Stimulated activated CD8-positive, alpha-beta memory T cell treated with anti-CD3 and anti-CD28 coated beads, Interleukin-15, amount 100 ng/mL, for 48 hours (primary cell): ENCODE measurements at regions not wholly inside any gene's neighbourhood (a gene's known extent, or its start where the extent isn't known, plus 50 kb on each side); places are given as distances from the start of the nearest gene placed in this dataset.

Experiments used
- DNase-seq, 2 donors: peaks; one replicate each; pipeline ENCODE4 v3.0.0-alpha.2; 2020; ENCODE audit warnings: low read depth in 2 of 2

- DNase-seq: no peak
Observed at GRCh38 chr4:14835708-14836425, 166.4 kb upstream of the CPEB2 start.

GRCh38 chr4:14837860-14838259, 164.4 kb upstream of the CPEB2 start:
- DNase-seq: no peak

GRCh38 chr4:14841801-14842768, 160.2 kb upstream of the CPEB2 start:
- no peak for DNase-seq

- DNase-seq: no peak
Observed at GRCh38 chr4:14842964-14843630, 159.2 kb upstream of the CPEB2 start.

GRCh38 chr4:14844061-14844460, 158.2 kb upstream of the CPEB2 start:
- DNase-seq: no peak

- DNase-seq: no peak
Observed at GRCh38 chr4:14848229-14848628, 154.1 kb upstream of the CPEB2 start.

- no peak for DNase-seq
Observed at GRCh38 chr4:14850455-14851097, 151.7 kb upstream of the CPEB2 start.

- DNase-seq: no peak
Observed at GRCh38 chr4:14853176-14853943, 148.9 kb upstream of the CPEB2 start.

- DNase-seq: no peak
Observed at GRCh38 chr4:14855719-14856061, 146.6 kb upstream of the CPEB2 start.

GRCh38 chr4:14856062-14856933, 146.0 kb upstream of the CPEB2 start:
- DNase-seq: peak; percentile 62 to 68

- no peak for DNase-seq
Observed at GRCh38 chr4:14856934-14857235, 145.4 kb upstream of the CPEB2 start.

- DNase-seq: no peak
Observed at GRCh38 chr4:14857475-14857874, 144.8 kb upstream of the CPEB2 start.

GRCh38 chr4:14857981-14858380, 144.3 kb upstream of the CPEB2 start:
- DNase-seq: no peak

GRCh38 chr4:14862891-14863290, 139.4 kb upstream of the CPEB2 start:
- DNase-seq: no peak

- DNase-seq: no peak
Observed at GRCh38 chr4:14863418-14864364, 138.6 kb upstream of the CPEB2 start.

GRCh38 chr4:14864365-14865030, 137.8 kb upstream of the CPEB2 start:
- no peak for DNase-seq

GRCh38 chr4:14865031-14865366, 137.3 kb upstream of the CPEB2 start:
- DNase-seq: no peak

- no peak for DNase-seq
Observed at GRCh38 chr4:14865804-14866203, 136.5 kb upstream of the CPEB2 start.

GRCh38 chr4:14867847-14868246, 134.4 kb upstream of the CPEB2 start:
- no peak for DNase-seq
